Keratinocyte (primary cell): ENCODE measurements at regions not wholly inside any gene's neighbourhood (a gene's known extent, or its start where the extent isn't known, plus 50 kb on each side); places are given as distances from the start of the nearest gene placed in this dataset.

Source experiments
- DNase-seq: peaks from one replicate; pipeline ENCODE4 v3.0.0-alpha.2; 2011; ENCODE audit warnings: low read depth, missing footprints, low spot score
- FAIRE-seq: peaks from 2 replicates; lab custom pipeline; 2011; peaks lifted over from hg19 to GRCh38; lab: Jason Lieb, UNC
- H2AFZ ChIP-seq: 2 replicates; pipeline ENCODE4 v1.6.0; 2012; ENCODE audit warnings: low read length, control low read depth, inconsistent platforms; ENCODE audit not compliant: control insufficient read depth
- H3K27ac ChIP-seq: 2 replicates; pipeline ENCODE4 v1.5.1; 2011; ENCODE audit warnings: low read length; ENCODE audit not compliant: control insufficient read depth, insufficient read depth
- H3K27me3 ChIP-seq: 3 replicates; pipeline ENCODE4 v1.6.0; 2011; ENCODE audit warnings: low read length; ENCODE audit not compliant: control insufficient read depth, insufficient read depth; ENCODE audit errors: extremely low read depth
- H3K36me3 ChIP-seq, 2 experiments: 2 replicates in 1 of 2; 3 replicates in 1 of 2; pipeline ENCODE4 v1.5.1; 2011; ENCODE audit warnings: low read length in 2 of 2, mild to moderate bottlenecking in 1 of 2; ENCODE audit not compliant: control insufficient read depth in 2 of 2, insufficient read depth in 2 of 2; ENCODE audit errors: extremely low read depth in 1 of 2
- H3K4me1 ChIP-seq: 3 replicates; pipeline ENCODE4 v1.5.1; 2011; ENCODE audit warnings: low read length; ENCODE audit not compliant: control insufficient read depth, insufficient read depth; ENCODE audit errors: extremely low read depth
- H3K4me2 ChIP-seq: 3 replicates; pipeline ENCODE4 v1.6.0; 2011; ENCODE audit warnings: low read depth, low read length; ENCODE audit not compliant: control insufficient read depth, insufficient read depth; ENCODE audit errors: extremely low read depth
- H3K4me3 ChIP-seq, 3 experiments: fragments of 200-600 bp in 1 of 3; sonication (generic) in 1 of 3; 2 replicates in 2 of 3; 3 replicates in 1 of 3; pipeline ENCODE4 v1.5.1; 2011 to 2016; ENCODE audit warnings: low read length in 3 of 3, mild to moderate bottlenecking in 3 of 3, control low read depth in 2 of 3, inconsistent platforms in 1 of 3, low read depth in 1 of 3, mixed read lengths in 1 of 3, mixed run types in 1 of 3, moderate library complexity in 1 of 3; ENCODE audit not compliant: control insufficient read depth in 2 of 3, insufficient read depth in 2 of 3; ENCODE audit errors: extremely low read depth in 1 of 3
- H3K79me2 ChIP-seq: 2 replicates; pipeline ENCODE4 v1.6.0; 2012; ENCODE audit warnings: low read length; ENCODE audit not compliant: control insufficient read depth, insufficient read depth
- H3K9ac ChIP-seq: 3 replicates; pipeline ENCODE4 v1.6.0; 2011; ENCODE audit warnings: low read length; ENCODE audit not compliant: control insufficient read depth, insufficient read depth; ENCODE audit errors: extremely low read depth
- H3K9me1 ChIP-seq: 3 replicates; pipeline ENCODE4 v1.6.0; 2011; ENCODE audit warnings: low read length; ENCODE audit not compliant: control insufficient read depth, insufficient read depth; ENCODE audit errors: extremely low read depth
- H3K9me3 ChIP-seq: 2 replicates; pipeline ENCODE4 v1.5.1; 2012; ENCODE audit warnings: low read depth, low read length; ENCODE audit not compliant: control insufficient read depth
- H4K20me1 ChIP-seq: 3 replicates; pipeline ENCODE4 v1.6.0; 2011; ENCODE audit warnings: low read length; ENCODE audit not compliant: control insufficient read depth, insufficient read depth; ENCODE audit errors: extremely low read depth
- EZH2 ChIP-seq: IDR thresholded peaks from one replicate; pipeline ENCODE4 v1.6.1; 2012; ENCODE audit warnings: inconsistent platforms, mild to moderate bottlenecking, low read length, moderate library complexity
- dilution Hi-C: fragments of 300-500 bp; cut with MboI; formaldehyde crosslinking; loops from one replicate; pipeline ENCODE4 v1.7.0; 2020; ENCODE audit warnings: low sequenced_read_pairs; ENCODE audit not compliant: extremely low pct_ligation_motif_present
- TF ChIP-seq, protein P1 (sequence below), 3 experiments: IDR thresholded peaks in 1 of 3; conservative IDR thresholded peaks in 1 of 3; optimal IDR thresholded peaks in 1 of 3; 2 replicates in 2 of 3; 3 replicates in 1 of 3; pipeline versions ENCODE3 to v1.5.1; 2011; ENCODE audit warnings: low read length in 3 of 3, mild to moderate bottlenecking in 3 of 3, moderate library complexity in 2 of 3, control low read depth in 1 of 3, inconsistent platforms in 1 of 3; ENCODE audit not compliant: insufficient read depth in 2 of 3; ENCODE audit errors: extremely low read depth in 1 of 3

DNA sequence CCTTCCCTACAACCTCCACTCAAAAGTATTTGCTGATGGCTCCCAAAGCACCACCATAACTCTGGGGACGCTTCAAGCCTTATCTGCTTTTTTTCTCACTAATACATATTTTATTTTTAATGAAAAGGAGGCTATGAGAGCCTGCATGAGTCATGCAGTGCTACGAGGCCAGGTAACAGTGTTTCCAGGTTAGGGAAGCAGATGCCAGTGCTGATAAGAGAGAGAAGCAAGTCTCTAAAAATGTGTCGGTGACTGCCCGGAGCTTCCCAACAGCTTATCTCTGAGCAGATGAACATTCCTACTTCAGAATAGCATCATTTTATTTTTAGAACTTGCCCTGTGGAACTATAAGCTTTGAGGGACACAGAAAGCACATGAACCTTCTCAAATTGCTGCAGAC, 931.5 kb downstream of the CCSER2 start:
- Histone ChIP-seq H3K9ac (no peak overlapping the region), H3K9me1 (no peaks in the 10 kb centered on the region), H3K27me3 (no peaks in the 10 kb centered on the region), H2AFZ (no peak overlapping the region), H3K4me3 (no peak overlapping the region), H3K79me2 (no peaks in the 10 kb centered on the region), H3K27ac (no peak overlapping the region), H4K20me1 (no peaks in the 10 kb centered on the region), H3K4me2 (no peak overlapping the region), H3K9me3 (no peaks in the 10 kb centered on the region), H3K36me3 (no peaks in the 10 kb centered on the region), H3K4me1 (no peaks in the 10 kb centered on the region)
- dilution Hi-C loops, result no loop called here
- no peak for DNase-seq
- TF ChIP-seq, protein P1, sequence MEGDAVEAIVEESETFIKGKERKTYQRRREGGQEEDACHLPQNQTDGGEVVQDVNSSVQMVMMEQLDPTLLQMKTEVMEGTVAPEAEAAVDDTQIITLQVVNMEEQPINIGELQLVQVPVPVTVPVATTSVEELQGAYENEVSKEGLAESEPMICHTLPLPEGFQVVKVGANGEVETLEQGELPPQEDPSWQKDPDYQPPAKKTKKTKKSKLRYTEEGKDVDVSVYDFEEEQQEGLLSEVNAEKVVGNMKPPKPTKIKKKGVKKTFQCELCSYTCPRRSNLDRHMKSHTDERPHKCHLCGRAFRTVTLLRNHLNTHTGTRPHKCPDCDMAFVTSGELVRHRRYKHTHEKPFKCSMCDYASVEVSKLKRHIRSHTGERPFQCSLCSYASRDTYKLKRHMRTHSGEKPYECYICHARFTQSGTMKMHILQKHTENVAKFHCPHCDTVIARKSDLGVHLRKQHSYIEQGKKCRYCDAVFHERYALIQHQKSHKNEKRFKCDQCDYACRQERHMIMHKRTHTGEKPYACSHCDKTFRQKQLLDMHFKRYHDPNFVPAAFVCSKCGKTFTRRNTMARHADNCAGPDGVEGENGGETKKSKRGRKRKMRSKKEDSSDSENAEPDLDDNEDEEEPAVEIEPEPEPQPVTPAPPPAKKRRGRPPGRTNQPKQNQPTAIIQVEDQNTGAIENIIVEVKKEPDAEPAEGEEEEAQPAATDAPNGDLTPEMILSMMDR (optimal IDR thresholded peaks at IDR 0.05 in 1 of 3, IDR thresholded peaks at IDR 0.05 in 1 of 3, conservative IDR thresholded peaks at IDR 0.05 in 1 of 3; ENCODE audit: extremely low read depth in 1 of 3, insufficient read depth in 2 of 3, low read length in 3 of 3), result no peak
- TF ChIP-seq EZH2, result no peak
- no peak for FAIRE-seq

DNA sequence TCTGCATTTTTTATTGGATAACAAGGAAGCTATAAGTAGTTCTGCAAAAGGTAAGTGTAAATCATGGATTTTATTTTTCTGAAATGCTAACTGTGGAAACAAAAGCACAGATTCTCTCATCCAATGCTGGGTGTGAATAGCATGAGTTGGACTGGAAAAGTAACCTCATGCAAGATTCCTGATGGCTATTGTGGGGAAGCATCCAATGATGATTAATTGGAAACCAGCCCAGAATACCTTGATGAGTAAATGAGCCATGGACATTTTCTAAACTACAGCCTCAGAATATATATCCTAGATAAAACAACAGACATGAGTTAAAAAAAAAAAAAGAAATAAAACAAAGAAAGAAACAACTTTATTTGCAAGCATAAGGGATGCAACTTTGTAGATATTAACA, 934.6 kb downstream of the CCSER2 start:
- H4K20me1 ChIP-seq, result no peaks in the 10 kb centered on the region
- FAIRE-seq (no peak), DNase-seq (no peak)
- H3K36me3 ChIP-seq, result no peaks in the 10 kb centered on the region
- no peak overlapping the region for H3K27ac ChIP-seq
- H3K4me2 ChIP-seq, result no peak overlapping the region
- H3K9ac ChIP-seq, result no peak overlapping the region
- no peaks in the 10 kb centered on the region for H3K9me1 ChIP-seq
- no peaks in the 10 kb centered on the region for H3K9me3 ChIP-seq
- TF ChIP-seq, protein P1 (optimal IDR thresholded peaks at IDR 0.05 in 1 of 3, IDR thresholded peaks at IDR 0.05 in 1 of 3, conservative IDR thresholded peaks at IDR 0.05 in 1 of 3; ENCODE audit: extremely low read depth in 1 of 3, insufficient read depth in 2 of 3, low read length in 3 of 3), result no peak
- no peak for TF ChIP-seq EZH2
- H3K4me1 ChIP-seq, result no peaks in the 10 kb centered on the region
- no peak overlapping the region for H3K4me3 ChIP-seq
- H2AFZ ChIP-seq, result no peak overlapping the region
- dilution Hi-C loops, result no loop called here
- no peaks in the 10 kb centered on the region for H3K27me3 ChIP-seq
- no peaks in the 10 kb centered on the region for H3K79me2 ChIP-seq
